Nephron (organoid): ENCODE measurements at regions not wholly inside any gene's neighbourhood (a gene's known extent, or its start where the extent isn't known, plus 50 kb on each side); places are given as distances from the start of the nearest gene placed in this dataset.
A peak's percentile ranks its signal among the peaks of the same experiment; 100 is the strongest.

Experiments used
- H3K27ac Mint-ChIP-seq, 3 experiments: 2 replicates each; pipeline ENCODE4 v1.8.0; 2020; ENCODE audit warnings: mixed read lengths in 3 of 3, mild to moderate bottlenecking in 2 of 3, moderate library complexity in 1 of 3
- H3K27me3 Mint-ChIP-seq: 2 replicates; pipeline ENCODE4 v1.8.0; 2021; ENCODE audit warnings: low read depth, mild to moderate bottlenecking, moderate library complexity, mixed read lengths
- H3K36me3 Mint-ChIP-seq: 2 replicates; pipeline ENCODE4 v1.8.0; 2020; ENCODE audit warnings: low read depth, mixed read lengths
- H3K4me1 Mint-ChIP-seq: 2 replicates; pipeline ENCODE4 v1.8.0; 2020; ENCODE audit warnings: mixed read lengths
- H3K4me3 Mint-ChIP-seq, 3 experiments: 2 replicates each; pipeline ENCODE4 v1.8.0; 2020; ENCODE audit warnings: mild to moderate bottlenecking in 3 of 3, mixed read lengths in 3 of 3, moderate library complexity in 2 of 3
- H3K9me3 Mint-ChIP-seq: 2 replicates; pipeline ENCODE4 v1.8.0; 2020; ENCODE audit warnings: mixed read lengths
- CTCF ChIP-seq, 3 experiments: fragments of 200-600 bp; sonication (generic); IDR thresholded peaks; one replicate each; pipeline ENCODE4 v1.5.0; 2021; ENCODE audit warnings: antibody characterized with exemption in 3 of 3; ENCODE audit not compliant: unreplicated experiment in 3 of 3

DNA sequence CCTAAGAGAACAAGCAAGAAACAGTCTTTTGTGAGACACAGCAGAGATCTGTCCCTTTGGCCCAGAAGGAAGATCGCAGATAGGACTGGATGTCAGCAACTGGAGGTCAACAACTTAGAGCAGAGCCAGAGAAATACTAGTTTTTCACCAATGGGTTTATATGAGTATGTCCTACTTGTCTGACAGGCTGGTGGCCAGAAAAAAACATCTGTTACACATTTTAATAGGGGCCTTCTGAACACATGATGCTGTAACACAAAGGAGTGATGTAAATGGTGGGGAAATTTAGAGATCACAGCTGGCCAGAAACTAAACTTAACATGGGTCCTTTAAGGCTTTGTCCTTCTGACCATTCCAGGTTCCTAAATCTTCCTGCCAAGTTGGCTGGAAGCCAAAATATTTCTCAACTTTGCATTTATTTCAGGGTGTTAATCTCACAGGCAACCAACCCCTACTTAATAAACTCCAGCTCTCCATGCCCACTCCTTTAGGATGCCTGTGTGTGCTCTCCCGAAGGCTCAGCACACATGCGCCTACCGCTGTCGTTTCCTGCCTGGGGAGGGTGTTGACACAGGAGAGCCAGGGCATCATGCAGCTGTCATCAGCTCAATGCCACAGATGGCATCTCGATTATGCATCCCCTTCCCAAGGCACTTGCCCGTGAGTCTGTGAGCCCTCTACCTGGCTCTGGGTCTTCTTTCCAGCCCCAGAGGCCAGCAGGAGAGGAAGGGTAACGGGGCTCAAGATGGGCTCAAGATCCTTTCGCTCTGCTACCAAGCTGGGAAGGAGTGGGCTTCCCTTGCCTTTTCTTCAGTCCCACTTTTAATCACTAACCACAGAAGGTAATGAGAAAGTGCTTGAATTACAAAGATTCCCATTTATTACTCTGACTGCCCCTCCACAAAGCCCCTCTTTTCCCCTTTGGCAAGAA lies 252.5 kb downstream of the ETAA1 start:
- no peak for TF ChIP-seq CTCF (IDR thresholded peaks at IDR 0.05; ENCODE audit: unreplicated experiment in 3 of 3)
- peaks cover 50% of the 10 kb centered on the region for H3K4me1 Mint-ChIP-seq
- H3K36me3 Mint-ChIP-seq = peaks cover 7% of the 10 kb centered on the region
- H3K4me3 Mint-ChIP-seq = peak overlapping the region in 2 of 3 experiments; percentile 37 to 50
- peaks cover 11% of the 10 kb centered on the region for H3K9me3 Mint-ChIP-seq
- H3K27ac Mint-ChIP-seq = peak overlapping the region; percentile 97 to 99 (median 98)
- H3K27me3 Mint-ChIP-seq = no peaks in the 10 kb centered on the region

GRCh38 chr2:67650291-67651133 lies 253.4 kb downstream of the ETAA1 start:
- Mint-ChIP-seq H3K27ac (peak overlapping the region; percentile 97 to 99 (median 98)), H3K4me1 (peaks cover 44% of the 10 kb centered on the region), H3K9me3 (peaks cover 14% of the 10 kb centered on the region), H3K27me3 (no peaks in the 10 kb centered on the region), H3K4me3 (peak overlapping the region; percentile 12 to 50 (median 37)), H3K36me3 (peaks cover 11% of the 10 kb centered on the region)
- peak; percentile 74 to 83 (median 78) for TF ChIP-seq CTCF (IDR thresholded peaks at IDR 0.05; ENCODE audit: unreplicated experiment in 3 of 3)

DNA sequence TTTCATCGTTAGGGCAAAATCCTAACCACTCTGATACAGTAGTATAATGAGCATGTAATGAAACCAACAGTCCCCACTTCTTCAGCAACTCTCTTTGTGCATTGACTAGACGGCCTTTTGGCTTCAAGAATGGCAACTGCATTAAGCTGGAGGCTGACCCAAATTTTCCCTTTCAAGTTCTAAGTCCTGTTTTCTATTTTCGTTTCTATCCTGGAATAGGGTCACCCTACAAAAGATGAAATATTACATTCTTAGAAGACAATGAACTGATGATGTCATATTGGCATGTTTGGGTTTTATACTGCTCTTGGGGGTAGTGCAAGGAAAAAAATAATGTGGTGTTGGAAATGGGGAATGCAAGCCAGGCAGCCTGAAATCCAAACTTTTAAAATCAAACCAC lies 254.4 kb downstream of the ETAA1 start:
- no peak for TF ChIP-seq CTCF (IDR thresholded peaks at IDR 0.05; ENCODE audit: unreplicated experiment in 3 of 3)

DNA sequence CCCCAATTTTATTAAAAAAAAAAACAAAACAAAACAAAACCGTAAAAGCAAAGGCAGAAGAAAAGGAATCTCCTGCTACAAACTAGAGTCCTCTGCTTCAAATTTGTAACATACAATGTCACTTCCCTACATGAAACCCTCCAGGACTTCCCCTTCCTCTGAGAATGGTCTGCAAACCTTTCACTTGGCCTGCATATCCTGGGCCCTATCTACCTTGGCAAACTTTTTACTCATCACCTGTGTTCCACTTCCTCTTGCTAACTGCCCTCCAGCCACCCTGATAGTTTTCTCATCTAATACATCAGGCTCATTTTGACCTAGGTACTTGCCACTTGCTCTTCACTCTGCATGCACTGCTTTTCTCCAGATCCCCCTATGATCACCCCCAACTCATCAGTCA lies 255.5 kb downstream of the ETAA1 start:
- H3K27me3 Mint-ChIP-seq = no peaks in the 10 kb centered on the region
- H3K36me3 Mint-ChIP-seq = peaks cover 11% of the 10 kb centered on the region
- H3K4me3 Mint-ChIP-seq = no peak overlapping the region
- peak overlapping the region in 2 of 3 experiments; percentile 17 to 34 for H3K27ac Mint-ChIP-seq
- TF ChIP-seq CTCF (IDR thresholded peaks at IDR 0.05; ENCODE audit: unreplicated experiment in 3 of 3) = no peak
- peaks cover 36% of the 10 kb centered on the region for H3K4me1 Mint-ChIP-seq
- H3K9me3 Mint-ChIP-seq = peaks cover 14% of the 10 kb centered on the region

More for the DNA sequence above, 254.4 kb downstream of the ETAA1 start:
- peaks cover 36% of the 10 kb centered on the region for H3K4me1 Mint-ChIP-seq
- H3K27ac Mint-ChIP-seq = peak overlapping the region; percentile 71 to 99 (median 97)
- H3K36me3 Mint-ChIP-seq = peaks cover 11% of the 10 kb centered on the region
- no peak overlapping the region for H3K4me3 Mint-ChIP-seq
- H3K27me3 Mint-ChIP-seq = no peaks in the 10 kb centered on the region
- H3K9me3 Mint-ChIP-seq = peaks cover 14% of the 10 kb centered on the region

DNA sequence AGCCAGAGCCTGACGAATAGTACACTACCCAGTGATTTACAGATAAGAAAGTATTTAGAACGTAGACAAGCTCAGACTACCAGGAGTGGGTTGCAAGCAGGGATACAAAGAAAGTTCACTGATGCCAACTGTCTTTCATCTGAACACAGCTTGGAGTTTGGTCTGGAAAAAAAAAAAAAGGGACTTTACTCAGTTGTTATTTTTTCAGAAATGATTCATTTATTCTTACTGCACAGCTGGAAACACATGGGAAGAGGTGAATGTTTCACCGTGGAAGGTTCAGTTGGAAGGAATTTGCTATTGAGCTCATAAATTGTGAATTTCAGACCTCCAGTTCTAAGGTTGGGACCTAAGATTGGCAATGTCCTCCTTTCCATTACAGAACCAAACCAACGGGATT lies 259.7 kb downstream of the ETAA1 start:
- Mint-ChIP-seq H3K9me3 (peaks cover 31% of the 10 kb centered on the region), H3K36me3 (peaks cover 11% of the 10 kb centered on the region), H3K4me1 (peaks cover 5% of the 10 kb centered on the region), H3K4me3 (no peak overlapping the region), H3K27ac (no peak overlapping the region), H3K27me3 (no peaks in the 10 kb centered on the region)
- no peak for TF ChIP-seq CTCF (IDR thresholded peaks at IDR 0.05; ENCODE audit: unreplicated experiment in 3 of 3)
